Astrocyte (in vitro differentiated cells and primary cell): ENCODE measurements at regions not wholly inside any gene's neighbourhood (a gene's known extent, or its start where the extent isn't known, plus 50 kb on each side); places are given as distances from the start of the nearest gene placed in this dataset.

Experiments
- DNase-seq: peaks from one replicate; pipeline ENCODE4 v3.0.0-alpha.2; 2010; ENCODE audit warnings: low read depth
- FAIRE-seq: peaks from 2 replicates; lab custom pipeline; 2011; peaks lifted over from hg19 to GRCh38; lab: Jason Lieb, UNC
- H2AFZ ChIP-seq: 2 replicates; pipeline ENCODE4 v1.6.0; 2012; ENCODE audit warnings: low read depth, low read length, inconsistent platforms
- H3K27ac ChIP-seq: 2 replicates; pipeline ENCODE4 v1.5.1; 2011; ENCODE audit warnings: low read depth, low read length, inconsistent platforms
- H3K27me3 ChIP-seq: 2 replicates; pipeline ENCODE4 v1.6.0; 2011; ENCODE audit warnings: low read length, inconsistent platforms; ENCODE audit not compliant: insufficient read depth
- H3K36me3 ChIP-seq: 2 replicates; pipeline ENCODE4 v1.5.1; 2011; ENCODE audit warnings: low read length, inconsistent platforms; ENCODE audit not compliant: insufficient read depth
- H3K4me1 ChIP-seq: 2 replicates; pipeline ENCODE4 v1.5.1; 2011; ENCODE audit warnings: low read length, inconsistent platforms; ENCODE audit not compliant: insufficient read depth
- H3K4me2 ChIP-seq: 2 replicates; pipeline ENCODE4 v1.6.0; 2012; ENCODE audit warnings: low read length, inconsistent platforms
- H3K4me3 ChIP-seq: 2 replicates; pipeline ENCODE4 v1.5.1; 2011; ENCODE audit warnings: low read depth, mild to moderate bottlenecking, low read length, inconsistent platforms; ENCODE audit not compliant: insufficient read depth
- H3K79me2 ChIP-seq: 2 replicates; pipeline ENCODE4 v1.6.0; 2012; ENCODE audit warnings: mild to moderate bottlenecking, low read length, inconsistent platforms; ENCODE audit not compliant: insufficient read depth
- H3K9ac ChIP-seq: 2 replicates; pipeline ENCODE4 v1.6.0; 2012; ENCODE audit warnings: mild to moderate bottlenecking, low read length, inconsistent platforms
- H3K9me3 ChIP-seq: 2 replicates; pipeline ENCODE4 v1.5.1; 2012; ENCODE audit warnings: low read depth, mild to moderate bottlenecking, low read length, inconsistent platforms; ENCODE audit not compliant: insufficient read depth
- H4K20me1 ChIP-seq: 2 replicates; pipeline ENCODE4 v1.6.0; 2012; ENCODE audit warnings: low read length, inconsistent platforms; ENCODE audit not compliant: insufficient read depth
- H3K27ac Mint-ChIP-seq: one replicate; pipeline ENCODE4 v1.8.0; 2021; ENCODE audit warnings: mild to moderate bottlenecking, mixed read lengths; ENCODE audit not compliant: unreplicated experiment
- H3K27me3 Mint-ChIP-seq: one replicate; pipeline ENCODE4 v1.8.0; 2021; ENCODE audit warnings: low read depth, mixed read lengths; ENCODE audit not compliant: unreplicated experiment
- H3K36me3 Mint-ChIP-seq: one replicate; pipeline ENCODE4 v1.8.0; 2021; ENCODE audit warnings: low read depth, mixed read lengths; ENCODE audit not compliant: unreplicated experiment
- H3K4me1 Mint-ChIP-seq: one replicate; pipeline ENCODE4 v1.8.0; 2021; ENCODE audit warnings: low read depth, mixed read lengths; ENCODE audit not compliant: unreplicated experiment
- H3K4me3 Mint-ChIP-seq: one replicate; pipeline ENCODE4 v1.8.0; 2021; ENCODE audit warnings: mild to moderate bottlenecking, moderate library complexity, mixed read lengths; ENCODE audit not compliant: unreplicated experiment
- H3K9me3 Mint-ChIP-seq: one replicate; pipeline ENCODE4 v1.8.0; 2021; ENCODE audit warnings: mild to moderate bottlenecking, mixed read lengths; ENCODE audit not compliant: unreplicated experiment
- EZH2 ChIP-seq: IDR thresholded peaks from 2 replicates; pipeline ENCODE4 v1.6.1; 2012; ENCODE audit warnings: mild to moderate bottlenecking, low read length, inconsistent platforms; ENCODE audit not compliant: insufficient read depth
- TF ChIP-seq, protein P1 (sequence below): IDR thresholded peaks from 2 replicates; pipeline ENCODE4 v1.5.1; 2011; ENCODE audit warnings: low read depth, mild to moderate bottlenecking, inconsistent platforms, low read length, moderate library complexity; ENCODE audit not compliant: insufficient read depth

DNA sequence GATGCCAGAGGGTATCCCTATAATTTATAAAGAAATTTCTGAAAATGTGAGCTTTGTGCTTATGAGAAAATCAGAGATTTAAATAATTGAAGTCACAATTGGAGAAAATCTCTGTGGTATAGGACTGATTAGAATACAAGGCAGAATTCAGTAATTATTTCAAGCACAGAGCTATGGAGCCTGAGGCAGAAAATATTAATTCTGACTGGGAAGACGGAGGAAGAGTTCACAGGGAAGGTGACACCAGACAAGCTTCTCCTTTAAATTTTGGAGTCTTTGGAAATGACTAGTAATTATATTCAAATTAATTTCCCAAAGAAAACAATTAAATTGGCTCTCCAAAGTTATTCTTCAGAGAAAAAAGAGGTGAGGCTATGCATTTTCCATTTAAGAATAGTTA lies 121.5 kb downstream of the CHRM3 start:
- H3K27me3 Mint-ChIP-seq = no peaks in the 10 kb centered on the region
- H3K79me2 ChIP-seq = no peaks in the 10 kb centered on the region
- H3K4me1 ChIP-seq = no peaks in the 10 kb centered on the region
- no peaks in the 10 kb centered on the region for H3K27me3 ChIP-seq
- H3K4me1 Mint-ChIP-seq = no peaks in the 10 kb centered on the region
- no peak overlapping the region for H3K9ac ChIP-seq
- no peak overlapping the region for H3K27ac ChIP-seq
- no peak for FAIRE-seq
- no peak overlapping the region for H3K27ac Mint-ChIP-seq
- no peak overlapping the region for H3K4me2 ChIP-seq
- TF ChIP-seq EZH2 = no peak
- TF ChIP-seq, protein P1, sequence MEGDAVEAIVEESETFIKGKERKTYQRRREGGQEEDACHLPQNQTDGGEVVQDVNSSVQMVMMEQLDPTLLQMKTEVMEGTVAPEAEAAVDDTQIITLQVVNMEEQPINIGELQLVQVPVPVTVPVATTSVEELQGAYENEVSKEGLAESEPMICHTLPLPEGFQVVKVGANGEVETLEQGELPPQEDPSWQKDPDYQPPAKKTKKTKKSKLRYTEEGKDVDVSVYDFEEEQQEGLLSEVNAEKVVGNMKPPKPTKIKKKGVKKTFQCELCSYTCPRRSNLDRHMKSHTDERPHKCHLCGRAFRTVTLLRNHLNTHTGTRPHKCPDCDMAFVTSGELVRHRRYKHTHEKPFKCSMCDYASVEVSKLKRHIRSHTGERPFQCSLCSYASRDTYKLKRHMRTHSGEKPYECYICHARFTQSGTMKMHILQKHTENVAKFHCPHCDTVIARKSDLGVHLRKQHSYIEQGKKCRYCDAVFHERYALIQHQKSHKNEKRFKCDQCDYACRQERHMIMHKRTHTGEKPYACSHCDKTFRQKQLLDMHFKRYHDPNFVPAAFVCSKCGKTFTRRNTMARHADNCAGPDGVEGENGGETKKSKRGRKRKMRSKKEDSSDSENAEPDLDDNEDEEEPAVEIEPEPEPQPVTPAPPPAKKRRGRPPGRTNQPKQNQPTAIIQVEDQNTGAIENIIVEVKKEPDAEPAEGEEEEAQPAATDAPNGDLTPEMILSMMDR = no peak
- H3K4me3 Mint-ChIP-seq = no peak overlapping the region
- H3K9me3 Mint-ChIP-seq = peaks cover 11% of the 10 kb centered on the region
- no peaks in the 10 kb centered on the region for H3K9me3 ChIP-seq
- no peak overlapping the region for H2AFZ ChIP-seq
- no peaks in the 10 kb centered on the region for H3K36me3 ChIP-seq
- H3K4me3 ChIP-seq = no peak overlapping the region
- H3K36me3 Mint-ChIP-seq = no peaks in the 10 kb centered on the region
- no peak for DNase-seq
- H4K20me1 ChIP-seq = no peaks in the 10 kb centered on the region

DNA sequence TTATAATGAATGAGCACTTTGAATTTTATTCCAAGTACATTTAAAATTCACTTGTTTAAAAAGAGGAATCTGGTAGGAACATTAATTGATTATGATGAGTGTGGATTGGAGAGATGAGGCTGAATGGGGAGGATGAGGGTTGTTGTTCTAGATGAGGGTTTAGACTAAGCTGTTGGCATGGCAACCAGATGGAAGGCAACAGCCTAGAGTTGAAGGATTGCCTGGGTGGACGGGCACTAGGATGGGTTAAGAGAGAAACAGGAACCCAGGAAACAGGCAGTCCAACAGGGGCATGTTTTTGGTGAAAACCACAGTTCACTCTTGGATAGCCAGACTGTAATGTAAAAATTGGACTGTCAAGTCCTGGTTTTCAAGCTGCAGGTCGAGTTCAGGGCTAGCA lies 125.5 kb downstream of the CHRM3 start:
- Histone ChIP-seq H2AFZ (no peak overlapping the region), H4K20me1 (no peaks in the 10 kb centered on the region), H3K4me2 (no peak overlapping the region), H3K9ac (no peak overlapping the region), H3K36me3 (no peaks in the 10 kb centered on the region), H3K9me3 (no peaks in the 10 kb centered on the region), H3K4me3 (no peak overlapping the region), H3K27ac (no peak overlapping the region), H3K79me2 (no peaks in the 10 kb centered on the region), H3K27me3 (no peaks in the 10 kb centered on the region), H3K4me1 (no peaks in the 10 kb centered on the region)
- Mint-ChIP-seq H3K27me3 (no peaks in the 10 kb centered on the region), H3K36me3 (no peaks in the 10 kb centered on the region), H3K27ac (no peak overlapping the region), H3K4me3 (no peak overlapping the region), H3K4me1 (no peaks in the 10 kb centered on the region), H3K9me3 (peaks cover 1% of the 10 kb centered on the region)
- no peak for DNase-seq
- no peak for FAIRE-seq
- TF ChIP-seq, protein P1 = no peak
- TF ChIP-seq EZH2 = no peak

DNA sequence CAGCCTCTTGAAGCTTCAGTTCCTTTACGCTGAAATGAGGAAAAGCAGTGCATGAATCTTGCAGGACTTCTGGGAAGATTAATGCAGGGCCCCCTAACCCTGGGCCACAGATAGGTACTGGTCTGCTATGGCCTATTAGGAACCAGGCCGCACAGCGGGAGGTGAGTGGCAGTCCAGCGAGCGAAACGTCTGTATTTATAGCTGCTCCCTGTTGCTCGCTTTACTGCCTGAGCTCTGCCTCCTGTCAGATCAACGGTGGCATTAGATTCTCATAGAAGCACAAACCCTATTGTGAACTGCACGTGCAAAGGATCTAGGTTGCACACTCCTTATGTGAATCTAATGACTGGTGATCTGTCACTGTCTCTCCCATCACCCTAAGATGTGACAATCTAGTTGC lies 130.2 kb downstream of the CHRM3 start:
- H3K27me3 ChIP-seq = no peaks in the 10 kb centered on the region
- H4K20me1 ChIP-seq = no peaks in the 10 kb centered on the region
- no peaks in the 10 kb centered on the region for H3K9me3 ChIP-seq
- no peak overlapping the region for H2AFZ ChIP-seq
- no peak overlapping the region for H3K4me2 ChIP-seq
- H3K9ac ChIP-seq = no peak overlapping the region
- Mint-ChIP-seq H3K27ac (no peak overlapping the region), H3K9me3 (peaks cover 3% of the 10 kb centered on the region), H3K4me1 (no peaks in the 10 kb centered on the region), H3K27me3 (no peaks in the 10 kb centered on the region), H3K36me3 (no peaks in the 10 kb centered on the region), H3K4me3 (no peak overlapping the region)
- H3K79me2 ChIP-seq = no peaks in the 10 kb centered on the region
- H3K4me3 ChIP-seq = no peak overlapping the region
- DNase-seq = no peak
- TF ChIP-seq, protein P1 = no peak
- TF ChIP-seq EZH2 = no peak
- H3K4me1 ChIP-seq = no peaks in the 10 kb centered on the region
- no peaks in the 10 kb centered on the region for H3K36me3 ChIP-seq
- no peak for FAIRE-seq
- H3K27ac ChIP-seq = no peak overlapping the region
